Hematopoietic multipotent progenitor cell treated with erythropoietin and hydrocortisone succinate and interleukin-3 and kit ligand, for 6 days (in vitro differentiated cells): ENCODE measurements at regions not wholly inside any gene's neighbourhood (a gene's known extent, or its start where the extent isn't known, plus 50 kb on each side); places are given as distances from the start of the nearest gene placed in this dataset.

Experiments used
- DNase-seq: peaks from one replicate; pipeline ENCODE4 v3.0.0-alpha.2; 2015

DNA sequence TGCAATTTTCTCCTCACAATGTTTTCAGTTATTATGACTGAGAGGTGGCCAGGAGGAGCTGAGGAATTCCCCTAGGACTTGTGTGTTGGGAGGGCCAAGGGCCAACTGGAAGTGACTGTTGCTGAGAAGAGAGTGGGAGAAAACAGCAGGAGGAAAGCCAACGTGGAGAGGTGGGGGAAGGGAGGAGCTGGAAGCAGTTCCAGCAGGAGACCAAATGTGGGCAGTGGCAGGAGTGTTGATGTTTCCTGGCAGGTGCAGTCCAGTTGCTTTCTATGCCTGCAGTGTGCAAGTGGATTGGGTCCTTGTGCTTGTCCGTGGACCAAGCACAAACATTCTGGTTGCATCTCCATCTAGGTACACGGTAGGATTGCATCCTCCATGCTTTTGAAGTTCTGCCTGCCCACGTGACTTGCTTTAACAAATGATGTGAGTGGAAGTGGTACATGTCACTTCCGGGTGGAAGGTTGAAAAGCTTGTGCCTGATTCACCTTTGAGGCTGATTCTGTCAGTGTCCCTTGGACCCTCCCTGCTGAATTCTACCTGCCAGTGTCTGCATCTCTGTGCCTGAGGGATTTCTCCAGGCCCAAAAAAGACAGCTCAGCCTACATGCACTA is 54.7 kb upstream of the CRHR1 start:
- DNase-seq = no peak

DNA sequence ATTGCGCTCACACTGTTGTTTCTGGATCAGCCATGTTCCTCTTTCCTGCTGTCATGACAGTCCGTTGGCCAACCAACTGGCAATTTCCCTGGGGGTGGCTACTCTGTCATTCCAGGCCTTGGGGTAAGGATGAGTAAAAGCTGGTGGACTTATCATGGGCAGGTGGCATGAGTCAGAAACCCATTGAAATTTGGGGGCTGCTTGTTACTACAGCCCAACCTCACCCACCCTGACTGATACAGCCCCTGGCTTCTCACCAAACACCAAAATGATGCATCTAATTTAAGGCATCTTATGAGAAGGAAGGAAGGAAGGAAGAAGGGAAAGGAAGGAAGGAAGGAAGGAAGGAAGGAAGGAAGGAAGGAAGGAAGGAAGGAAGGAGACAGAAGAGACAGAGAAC is 53.9 kb upstream of the CRHR1 start:
- DNase-seq = no peak

DNA sequence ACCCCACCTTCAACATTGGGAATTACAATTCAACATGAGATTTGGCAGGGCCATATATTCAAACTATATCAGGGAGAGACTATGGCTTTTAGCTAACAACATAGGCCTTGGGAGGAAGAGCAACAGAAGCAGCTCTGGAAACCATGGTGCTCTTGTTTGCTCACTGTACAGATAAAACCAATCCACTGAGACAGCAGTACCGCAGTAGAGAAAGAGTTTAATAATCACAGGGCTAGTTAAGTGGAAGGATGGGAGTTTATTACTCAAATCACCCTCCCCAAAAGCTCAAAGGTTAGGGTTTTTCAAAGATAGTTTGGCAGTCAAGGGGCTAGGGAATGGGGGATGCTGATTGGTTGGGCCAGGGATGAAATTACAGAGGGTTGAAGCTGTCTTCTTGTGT is 52.7 kb upstream of the CRHR1 start:
- DNase-seq = no peak

DNA sequence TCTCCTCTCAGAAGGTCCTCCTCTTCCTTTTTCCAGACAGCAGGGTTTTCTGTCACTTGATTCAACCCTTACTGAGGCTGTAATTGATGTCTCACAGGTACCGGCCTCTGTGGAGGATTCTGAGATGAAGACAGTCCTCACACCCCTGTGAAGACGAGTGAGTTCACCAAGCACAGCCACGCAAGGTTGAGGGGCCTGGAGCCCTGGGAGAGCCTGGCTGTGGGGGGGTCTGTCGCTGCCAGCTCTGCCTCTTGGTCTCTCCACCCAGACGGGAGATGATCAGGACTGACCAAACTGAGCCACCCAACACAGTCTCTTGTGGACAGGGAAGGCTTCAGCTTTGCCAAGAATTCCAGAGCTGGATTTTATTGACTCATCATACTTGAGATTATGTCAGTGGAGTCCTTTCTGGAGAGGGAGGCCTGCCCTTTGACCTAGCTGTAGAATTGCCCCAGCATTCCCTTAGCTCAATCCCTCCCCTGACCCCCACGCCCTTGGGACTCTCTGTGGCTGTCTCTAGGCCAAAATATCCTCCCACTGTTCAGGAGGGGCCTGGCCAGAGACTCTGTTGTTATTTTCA is 51.1 kb upstream of the CRHR1 start:
- DNase-seq = no peak

DNA sequence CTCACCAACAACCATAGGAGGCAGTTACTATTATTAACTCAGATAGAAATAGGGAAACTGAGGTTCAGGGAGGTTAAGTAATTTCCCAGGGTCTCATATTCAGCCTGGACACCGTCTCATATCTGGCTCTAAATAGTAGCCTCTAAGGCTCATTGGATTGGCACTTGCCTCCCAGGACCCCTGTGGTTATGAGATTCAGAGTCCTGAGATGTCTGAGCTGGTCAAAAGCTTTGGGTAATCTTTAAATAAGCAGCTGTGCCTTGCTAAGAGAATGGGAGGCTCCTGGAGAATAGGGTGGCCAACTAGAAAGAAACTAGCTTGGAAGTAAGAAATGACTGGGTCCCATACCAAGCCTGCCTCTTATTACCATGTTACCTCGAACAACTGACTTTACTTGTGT is 50.3 kb upstream of the CRHR1 start:
- no peak for DNase-seq
